ENCODE measurements at regions not wholly inside any gene's neighbourhood (a gene's known extent, or its start where the extent isn't known, plus 50 kb on each side); places are given as distances from the start of the nearest gene placed in this dataset. TPM values are rescaled to one million over a fixed set of nuclear protein-coding genes. Genes with fewer than 3 reads are reported as not detected.

DNA sequence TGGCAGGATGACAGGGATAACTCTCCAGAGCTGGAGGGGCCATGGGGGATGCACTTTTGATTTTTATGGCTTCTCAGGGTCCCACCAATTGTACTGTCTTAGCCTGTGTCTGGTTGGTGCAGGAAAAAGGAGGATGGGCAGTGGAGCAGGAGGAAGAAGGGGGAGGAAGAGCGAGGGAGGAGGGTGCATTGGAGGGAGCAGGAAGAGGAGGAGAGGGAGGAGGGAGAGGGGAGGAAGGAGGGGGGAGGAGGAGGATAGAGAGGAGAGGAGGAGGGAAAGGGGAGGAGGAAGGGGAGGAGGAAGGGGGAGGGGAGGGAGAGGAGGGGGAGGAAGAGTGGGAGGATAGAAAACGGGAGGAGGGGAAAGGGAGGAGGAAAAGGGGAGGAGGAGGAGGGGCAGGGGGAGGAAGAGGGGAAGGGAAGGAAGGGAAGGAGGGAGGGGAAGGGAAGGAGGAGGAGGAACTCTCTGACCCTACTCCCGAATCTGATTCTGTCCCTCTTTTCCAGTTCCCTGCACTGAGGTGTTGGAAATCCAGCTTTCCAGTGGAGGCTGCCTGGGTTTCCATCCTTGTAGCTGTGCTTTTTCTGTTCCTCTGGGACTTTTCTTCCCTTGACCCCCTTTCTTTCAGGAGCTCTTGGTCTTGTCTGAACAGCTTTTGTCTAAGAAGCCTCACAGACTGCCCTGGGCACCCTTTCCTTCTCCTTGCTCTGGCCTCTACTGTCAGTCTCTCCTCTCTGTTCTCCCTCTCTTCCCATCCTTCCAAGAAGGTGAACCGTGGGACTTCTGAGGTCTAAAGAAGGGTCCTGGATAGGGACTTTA lies 149.4 kb downstream of the DHX35 start:
- no peak for DNase-seq (ENCODE audit: low spot score)

DNA sequence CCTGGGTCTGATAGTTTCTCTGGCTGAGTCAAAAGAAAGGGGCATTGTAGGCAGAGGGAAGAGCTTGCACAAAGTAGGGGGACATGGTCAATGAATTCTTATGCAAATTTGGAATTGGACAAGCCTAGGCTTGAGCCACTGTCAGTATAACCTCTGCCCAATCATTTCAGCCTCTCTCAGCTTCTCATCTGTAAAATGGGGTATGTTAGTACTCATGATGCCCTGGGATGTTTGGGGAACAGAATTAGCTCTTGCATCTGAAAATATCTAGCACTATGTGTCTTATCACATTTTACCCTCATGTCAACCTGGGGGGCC lies 148.6 kb downstream of the DHX35 start:
- no peak for DNase-seq (ENCODE audit: low spot score)

DNA sequence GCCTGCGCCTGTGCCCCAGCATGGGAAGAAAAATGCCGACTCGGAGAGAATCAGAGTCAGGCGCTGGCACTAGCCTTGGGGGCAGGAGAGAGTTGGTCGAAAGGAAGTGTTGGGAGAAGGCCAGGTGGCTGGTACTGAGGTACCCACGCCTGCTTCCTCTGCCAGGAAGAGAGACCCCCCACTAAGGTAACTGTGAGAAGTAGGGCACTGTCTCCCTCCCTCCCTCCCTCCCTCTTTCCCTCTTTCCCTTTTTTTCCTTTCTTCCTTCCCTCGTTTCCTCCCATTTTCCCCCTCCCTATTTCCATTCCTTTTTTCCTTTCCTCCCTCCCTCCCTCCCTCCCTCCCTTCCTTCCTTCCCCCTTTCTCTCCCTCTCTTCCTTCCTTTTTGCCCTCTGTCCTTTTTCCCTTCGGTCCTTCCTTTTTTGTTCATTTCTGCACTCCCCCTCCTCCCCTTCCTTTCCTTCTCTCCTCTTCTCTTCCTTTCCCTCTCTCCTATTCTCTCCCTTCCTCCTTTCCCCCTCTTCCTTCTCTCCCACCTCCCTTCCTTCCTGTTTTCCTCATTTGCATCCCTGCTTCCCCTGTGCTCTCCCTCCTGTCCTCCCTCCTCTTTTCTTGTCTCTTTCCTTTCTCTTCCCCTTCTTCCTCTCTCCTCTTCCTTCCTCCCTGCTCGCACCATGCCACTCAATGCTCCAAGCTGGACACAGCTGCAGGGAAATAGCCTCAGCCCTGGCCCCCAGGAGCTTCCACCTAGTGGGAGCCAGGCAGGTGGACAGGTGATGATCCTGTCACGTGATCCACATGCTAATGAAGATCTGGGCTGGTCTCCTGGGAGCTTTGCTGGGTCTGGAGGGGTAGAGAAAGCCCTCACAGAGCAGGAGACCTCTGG lies 148.0 kb downstream of the DHX35 start:
- no peak for DNase-seq (ENCODE audit: low spot score)

DNA sequence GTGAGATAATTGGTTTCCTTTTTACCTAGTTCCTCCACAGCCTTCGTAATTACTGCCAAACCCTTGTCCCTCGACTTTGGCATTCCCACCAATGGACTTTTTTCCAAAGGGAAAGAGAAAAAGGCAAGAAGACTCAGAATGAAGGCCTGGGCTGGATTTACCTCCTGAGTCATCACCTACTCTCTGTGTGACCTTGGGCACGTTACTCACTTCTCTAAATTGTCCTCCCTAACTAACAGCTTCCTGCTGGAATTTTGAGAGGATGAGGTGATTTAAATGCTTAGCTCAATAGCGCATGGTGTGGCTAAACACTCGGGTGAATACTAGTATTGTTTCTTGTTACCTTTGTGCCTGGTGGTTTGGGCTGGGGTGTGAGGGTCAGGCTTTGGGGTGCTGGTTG lies 146.6 kb downstream of the DHX35 start:
- DNase-seq (ENCODE audit: low spot score) = no peak

DNA sequence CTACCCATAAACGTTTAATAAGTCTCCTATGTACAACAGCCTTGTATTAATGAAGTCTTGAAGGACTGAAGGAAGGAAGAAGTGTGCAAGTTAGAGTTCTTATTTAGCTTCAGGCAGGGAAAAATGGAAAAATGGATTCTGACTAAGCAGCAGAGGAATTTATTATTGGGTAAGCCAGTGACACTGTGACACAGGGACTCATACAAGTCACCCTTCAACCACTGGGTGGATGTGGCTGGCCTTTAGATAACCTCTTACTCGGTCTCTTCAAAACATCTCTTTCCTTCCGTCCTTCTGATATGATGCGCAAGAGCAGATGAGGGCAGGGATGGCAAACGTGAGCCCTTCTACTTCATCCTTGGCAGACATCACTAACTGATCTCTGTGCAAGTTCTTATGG lies 145.6 kb downstream of the DHX35 start:
- peak; percentile 26 for DNase-seq (ENCODE audit: low spot score)

DNA sequence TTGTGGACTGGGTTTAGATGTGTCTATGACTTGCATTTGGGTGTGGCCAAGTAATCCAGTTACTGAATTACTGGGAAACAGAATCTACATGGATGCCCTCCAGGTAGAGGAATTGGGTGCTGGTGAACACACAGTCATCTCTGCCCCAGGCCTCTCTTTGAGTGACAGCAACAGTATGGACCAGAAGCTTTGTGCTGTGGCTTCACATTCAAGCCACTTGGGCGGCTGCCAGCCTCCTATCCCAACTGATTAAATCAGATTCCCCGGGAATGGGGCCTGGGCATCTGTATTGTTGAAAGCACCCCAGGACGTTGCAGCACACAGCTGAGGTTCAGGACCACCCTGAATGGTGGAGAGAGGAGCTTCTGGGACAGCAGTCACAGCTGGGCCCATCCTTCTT lies 144.6 kb downstream of the DHX35 start:
- DNase-seq (ENCODE audit: low spot score) = no peak

DNA sequence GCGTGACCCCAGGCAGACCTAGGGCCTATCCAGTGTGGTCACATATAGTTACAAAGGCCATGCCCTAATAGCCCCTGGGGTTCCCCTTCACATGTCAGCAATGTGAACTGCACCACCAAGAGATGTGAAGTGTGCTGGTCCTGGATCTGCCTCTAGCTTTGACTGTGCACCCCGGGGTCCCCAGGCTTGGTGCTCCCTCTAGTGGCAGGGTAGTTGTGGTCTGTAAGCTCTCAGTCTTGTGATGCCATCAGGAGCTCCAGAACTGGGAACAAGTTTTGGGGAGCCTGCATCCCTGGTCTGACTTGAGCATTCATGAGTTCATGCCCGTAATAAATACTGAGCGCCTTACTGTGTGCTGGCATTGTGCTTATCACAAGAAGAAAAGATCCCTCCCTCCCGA lies 143.4 kb downstream of the DHX35 start:
- DNase-seq (ENCODE audit: low spot score) = no peak

DNA sequence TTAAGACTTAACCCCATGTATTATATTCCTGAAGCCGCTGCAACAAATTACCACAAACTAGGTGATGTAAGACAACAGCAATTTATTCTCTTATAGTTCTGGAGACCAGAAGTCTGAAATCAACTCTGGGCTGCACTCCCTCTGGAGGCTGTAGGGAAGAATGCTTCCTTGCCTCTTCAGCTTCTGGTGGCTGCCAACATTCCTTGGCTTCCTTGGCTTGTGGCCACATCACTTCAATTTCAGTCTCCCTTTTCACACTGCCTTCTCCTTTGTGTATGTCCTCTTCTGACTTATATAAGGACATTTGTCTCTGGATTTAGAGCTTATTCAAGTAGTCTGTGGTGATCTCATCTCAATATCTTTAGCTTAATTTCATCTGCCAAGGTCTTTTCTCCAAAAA lies 141.6 kb downstream of the DHX35 start:
- no peak for DNase-seq (ENCODE audit: low spot score)

DNA sequence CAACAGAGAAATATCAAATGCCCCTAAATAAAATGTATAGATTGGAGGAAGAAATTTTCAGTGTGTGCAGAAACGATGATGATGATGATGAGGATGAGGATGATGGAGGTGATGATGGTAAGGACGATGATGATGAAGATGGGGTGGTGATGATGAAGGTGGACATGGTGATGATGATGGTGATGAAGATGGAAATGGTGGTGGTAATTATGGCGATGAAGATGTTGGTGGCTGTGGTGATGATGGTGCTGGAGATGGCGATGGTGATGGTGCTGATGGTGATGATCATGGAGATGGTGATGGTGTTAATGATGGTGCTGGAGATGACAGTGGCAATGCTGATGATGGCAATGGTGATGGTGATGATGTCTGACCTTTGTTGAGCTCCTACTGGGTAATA lies 141.2 kb downstream of the DHX35 start:
- DNase-seq (ENCODE audit: low spot score) = no peak

DNA sequence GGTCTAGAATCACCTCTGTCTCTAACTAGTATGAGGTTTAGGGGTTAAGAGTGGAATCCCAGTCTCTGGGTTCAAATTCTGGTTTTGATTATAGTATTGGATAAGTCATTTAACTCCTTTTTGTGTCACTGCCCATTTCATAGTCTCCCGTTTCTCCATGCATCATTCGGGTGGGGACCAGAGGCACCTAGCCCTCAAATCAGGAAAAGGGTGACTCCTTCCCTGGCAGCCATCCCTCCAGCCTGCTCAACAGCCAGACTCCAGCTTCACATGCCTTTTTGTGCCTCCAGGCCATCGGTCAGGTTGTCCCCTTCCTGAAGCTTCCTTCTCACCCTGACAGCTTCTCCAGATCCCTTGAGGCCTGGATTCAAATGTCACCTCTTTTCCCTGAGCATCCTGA lies 139.8 kb downstream of the DHX35 start:
- DNase-seq (ENCODE audit: low spot score) = no peak

DNA sequence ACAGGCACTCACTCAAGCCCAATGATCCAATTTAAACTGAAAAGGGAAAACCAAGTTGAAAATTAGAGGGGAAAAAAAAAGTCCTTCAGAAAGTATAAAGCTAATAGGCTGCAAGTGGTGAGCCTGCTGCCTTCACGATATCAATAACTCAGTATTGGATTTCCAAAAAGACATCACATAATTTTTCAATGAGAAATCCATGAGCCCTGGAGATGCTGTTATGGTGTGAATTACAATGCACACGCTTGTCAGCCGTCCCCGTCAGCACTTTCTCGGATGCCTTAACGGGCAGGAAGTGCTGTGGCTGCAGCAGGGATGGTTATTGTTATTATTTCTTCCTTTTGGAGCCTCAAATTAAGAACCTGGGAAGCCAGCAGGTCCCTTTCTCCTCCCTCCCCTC lies 138.5 kb downstream of the DHX35 start:
- DNase-seq (ENCODE audit: low spot score) = no peak

DNA sequence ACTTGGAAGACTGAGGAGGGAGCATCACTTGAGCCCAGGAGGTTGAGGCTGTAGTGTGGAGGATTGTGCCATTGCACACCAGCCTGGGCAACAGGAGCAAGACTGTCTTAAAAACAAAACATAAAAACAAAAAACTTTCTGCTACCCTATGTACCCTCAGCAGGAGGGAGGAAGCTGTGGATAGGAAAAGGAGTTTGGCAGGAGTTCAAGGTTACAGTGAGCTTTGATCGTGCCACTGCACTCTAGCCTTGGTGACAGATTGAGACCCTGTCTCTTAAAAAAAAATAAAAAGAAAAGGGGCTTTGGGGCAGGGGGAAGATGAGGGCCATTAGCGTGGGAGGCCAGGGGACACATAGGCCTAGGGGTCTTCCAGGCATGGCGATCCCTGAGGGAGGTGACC lies 135.7 kb downstream of the DHX35 start:
- no peak for DNase-seq (ENCODE audit: low spot score)

DNA sequence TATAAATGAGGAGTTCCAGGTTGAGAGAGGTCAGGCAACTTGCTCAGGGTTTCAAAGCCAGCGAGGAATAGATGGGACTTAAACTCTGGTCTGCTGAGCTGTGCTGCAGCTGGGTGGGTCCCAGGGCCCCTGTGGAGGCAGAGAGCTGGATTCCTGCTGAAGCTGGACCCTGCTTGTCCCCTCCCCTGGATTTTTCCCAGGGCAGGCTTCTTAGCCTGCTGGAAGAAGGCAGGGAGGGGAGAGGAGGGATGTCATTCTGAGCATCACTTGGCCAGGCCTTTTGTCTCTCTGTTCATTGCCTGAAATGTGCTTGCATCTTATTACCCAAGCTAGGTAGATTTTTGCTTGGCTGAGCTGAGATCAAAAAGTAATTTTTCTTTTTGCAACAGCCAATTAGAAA lies 133.7 kb downstream of the DHX35 start:
- no peak for DNase-seq (ENCODE audit: low spot score)

DNA sequence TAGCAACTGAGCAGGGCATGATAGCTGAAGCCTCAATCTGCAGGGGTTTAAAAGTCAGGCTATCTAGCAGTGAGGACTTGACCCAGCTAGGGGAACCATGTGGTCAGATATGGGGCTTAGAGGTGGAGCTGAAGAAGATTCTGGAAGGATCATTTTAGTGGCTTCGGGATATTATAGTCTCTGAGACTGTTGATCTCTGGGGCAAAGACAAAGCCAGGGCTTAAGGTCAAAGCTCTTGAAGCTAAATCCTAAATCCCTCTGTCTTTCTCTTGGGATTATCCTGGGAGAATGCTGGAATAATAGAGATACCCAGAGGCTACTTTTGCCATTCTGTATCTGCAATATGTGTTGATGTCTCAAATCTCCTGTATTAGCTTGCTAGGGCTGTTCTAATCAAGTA lies 132.2 kb downstream of the DHX35 start:
- no peak for DNase-seq (ENCODE audit: low spot score)

DNA sequence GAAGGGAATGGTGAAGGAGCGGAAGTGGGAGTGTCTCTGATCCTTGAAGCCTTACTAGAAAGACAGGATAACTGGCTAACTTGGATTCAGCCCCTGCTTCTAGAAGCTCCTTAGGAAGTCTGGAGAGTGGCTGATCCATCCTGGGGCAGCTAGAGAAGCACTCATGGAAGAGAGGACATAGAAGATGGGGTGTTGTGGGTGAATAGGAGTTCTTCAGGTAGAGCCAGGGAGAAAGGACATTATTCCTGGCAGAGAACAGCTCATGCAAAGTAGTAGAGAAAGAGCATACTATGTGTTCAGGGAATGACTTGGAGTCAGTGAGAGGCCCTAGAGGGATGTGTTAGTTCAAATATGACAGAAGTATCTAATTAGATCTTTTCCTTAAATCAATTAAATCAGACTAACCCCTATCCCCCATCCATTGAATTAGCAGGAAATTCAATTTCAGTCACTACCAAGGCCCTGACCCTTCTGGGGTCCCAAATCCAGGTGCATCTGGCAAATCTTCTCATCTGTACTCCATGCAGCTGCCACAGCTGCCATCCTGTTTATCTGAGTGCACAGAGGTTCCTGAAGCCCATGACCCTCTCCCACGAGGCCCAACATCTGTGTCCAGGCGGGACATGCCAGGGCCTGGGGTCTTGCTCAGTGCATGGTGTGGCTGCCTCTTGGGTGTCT lies 130.7 kb downstream of the DHX35 start:
- DNase-seq (ENCODE audit: low spot score) = no peak

DNA sequence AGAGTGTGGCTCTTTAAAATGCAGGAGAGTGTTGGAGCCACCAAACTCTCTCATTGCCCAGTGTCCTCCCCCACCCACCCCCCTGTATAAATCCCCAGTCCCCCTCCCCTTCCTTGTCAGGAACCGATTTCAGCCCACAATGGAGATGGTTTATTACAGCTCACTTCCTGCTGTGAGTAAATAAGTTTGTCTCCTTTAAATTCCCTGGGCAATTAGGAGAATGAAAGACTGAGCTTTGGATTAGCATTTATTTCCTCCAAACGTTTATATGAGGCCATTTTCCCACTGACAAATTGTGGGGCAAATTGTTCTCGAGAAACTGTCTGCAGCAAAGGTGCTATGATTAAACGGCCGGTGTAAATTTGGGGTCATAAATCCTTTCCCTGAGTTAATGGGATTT lies 128.8 kb downstream of the DHX35 start:
- no peak for DNase-seq (ENCODE audit: low spot score)

DNA sequence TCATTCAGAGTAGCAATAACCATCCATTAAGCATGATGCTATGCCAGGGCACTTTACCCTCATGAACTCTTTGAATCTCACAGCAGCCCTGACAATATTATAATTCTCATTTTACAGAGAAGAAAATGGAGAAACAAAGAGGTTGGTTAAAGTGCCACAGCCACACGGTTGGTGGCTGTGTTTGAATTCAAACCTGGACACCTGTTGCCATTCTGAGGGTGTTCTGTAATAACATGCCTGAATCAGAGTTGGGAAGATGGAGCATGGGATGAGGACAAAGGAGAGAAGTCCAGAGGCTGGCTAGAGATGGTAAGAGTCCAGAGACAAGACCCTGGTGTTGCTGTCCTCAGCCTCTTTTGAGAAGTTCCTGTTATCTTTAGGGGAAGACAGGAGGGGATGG lies 127.7 kb downstream of the DHX35 start:
- no peak for DNase-seq (ENCODE audit: low spot score)

Small RNA genes in the stretch of these regions (small RNA-seq; reads per million reads assigned to genes)
- gene RN7SL680P = not detected
